Spleen (tissue), 11 donors: ENCODE measurements at regions not wholly inside any gene's neighbourhood (a gene's known extent, or its start where the extent isn't known, plus 50 kb on each side); places are given as distances from the start of the nearest gene placed in this dataset.
A peak's percentile ranks its signal among the peaks of the same experiment; 100 is the strongest.

Source experiments
- DNase-seq: peaks from one replicate; pipeline ENCODE4 v3.0.0-alpha.2; 2020
- H3K27ac ChIP-seq, 8 donors: fragments of 200-600 bp; sonication (generic) in 7 of 8; 1 replicate in 4 of 8; 2 replicates in 4 of 8; pipeline versions ENCODE4 v1.5.0 to v1.8.0; 2016 to 2021; ENCODE audit warnings: inconsistent platforms in 4 of 8, mild to moderate bottlenecking in 4 of 8, moderate library complexity in 1 of 8
- H3K27me3 ChIP-seq, 7 donors: fragments of 200-600 bp; sonication (generic) in 6 of 7; replicated peaks in 1 of 7; 1 replicate in 4 of 7; 2 replicates in 3 of 7; pipeline versions ENCODE4 v1.5.0 to v1.8.0; 2016 to 2021; ENCODE audit warnings: inconsistent platforms in 3 of 7, mild to moderate bottlenecking in 1 of 7
- H3K36me3 ChIP-seq, 6 donors: fragments of 200-600 bp; sonication (generic) in 5 of 6; 1 replicate in 4 of 6; 2 replicates in 2 of 6; pipeline versions ENCODE4 v1.5.0 to v1.8.0; 2016 to 2021; ENCODE audit warnings: inconsistent platforms in 2 of 6
- H3K4me1 ChIP-seq, 6 donors: fragments of 200-600 bp; sonication (generic) in 5 of 6; 1 replicate in 3 of 6; 2 replicates in 3 of 6; pipeline versions ENCODE4 v1.5.0 to v1.8.0; 2016 to 2021; ENCODE audit warnings: inconsistent platforms in 3 of 6
- H3K4me3 ChIP-seq, 8 donors: fragments of 200-600 bp; sonication (generic) in 7 of 8; 1 replicate in 4 of 8; 2 replicates in 4 of 8; pipeline versions ENCODE4 v1.5.0 to v1.8.0; 2016 to 2021; ENCODE audit warnings: inconsistent platforms in 4 of 8, mild to moderate bottlenecking in 4 of 8, moderate library complexity in 2 of 8
- H3K9me3 ChIP-seq, 8 donors: fragments of 200-600 bp; sonication (generic) in 7 of 8; 1 replicate in 4 of 8; 2 replicates in 4 of 8; pipeline versions ENCODE4 v1.5.0 to v1.8.0; 2016 to 2021; ENCODE audit warnings: inconsistent platforms in 4 of 8
- CTCF ChIP-seq, 11 experiments: fragments of 200-600 bp in 7 of 11; fragments of 450-650 bp in 4 of 11; sonication (generic) in 4 of 11; IDR thresholded peaks in 8 of 11; conservative IDR thresholded peaks in 3 of 11; 1 replicate in 7 of 11; 2 replicates in 4 of 11; pipeline versions ENCODE4 v1.4.0 to v1.8.0; 2016 to 2021; ENCODE audit warnings: antibody characterized with exemption in 11 of 11, inconsistent platforms in 4 of 11, mild to moderate bottlenecking in 1 of 11
- POLR2A ChIP-seq, 3 donors: fragments of 450-650 bp; IDR thresholded peaks; one replicate each; pipeline ENCODE4 v1.5.1; 2017; ENCODE audit warnings: antibody characterized with exemption in 3 of 3, mild to moderate bottlenecking in 1 of 3
- POLR2AphosphoS5 ChIP-seq, 3 donors: sonication (generic); formaldehyde crosslinking; IDR thresholded peaks; one replicate each; pipeline ENCODE4 v1.5.1; 2017; ENCODE audit warnings: antibody characterized with exemption in 3 of 3
- WGBS, 5 donors: extraction: QIAGEN DNeasy Blood & Tissue Kit in 3 of 5; methylation state at CpG; one replicate each; pipeline versions ENCODE4 v1.1.5 to v1.1.7; 2013 to 2018; 5-methylcytosine and 5-hydroxymethylcytosine counted together
- intact Hi-C: fragments of 100-400 bp; cut with DNase I; formaldehyde crosslinking; loops from one replicate; pipeline ENCODE4 v1.15.0; 2023; ENCODE audit warnings: low total_unique reads
- donor health status: healthy with polysubstance abuse.
- donor health status: DM: no; HTN: no; CAD: no; lungs with moderate emphysema.
- donor health status: DM: no; HTN: no; CAD: no.
- donor health status: Bipolar disorder and iron deficiency.
- donor health status: healthy.
- donor health status: DM: no; HTN: no; CAD: no.
- donor health status: DM: yes; HTN: yes; CAD: no.

- Histone ChIP-seq H3K4me3 (no peak overlapping the region), H3K36me3 (no peaks in the 10 kb centered on the region), H3K27ac (no peak overlapping the region), H3K27me3 (no peaks in the 10 kb centered on the region), H3K9me3 (no peaks in the 10 kb centered on the region), H3K4me1 (no peaks in the 10 kb centered on the region)
- no peak for DNase-seq
- 58 to 84% (median 75%) methylated on average over 1 of the region's 1 CpG for WGBS, 5 donors
- intact Hi-C loops: no loop called here
- TF ChIP-seq CTCF (IDR thresholded peaks at IDR 0.05 in 8 of 11, conservative IDR thresholded peaks at IDR 0.05 in 3 of 11) (no peak), POLR2AphosphoS5 (IDR thresholded peaks at IDR 0.05) (no peak), POLR2A (IDR thresholded peaks at IDR 0.05) (no peak)
Observed at GRCh38 chr15:35209838-35210237, 124.7 kb upstream of the NANOGP8 start.

- Histone ChIP-seq H3K9me3 (no peaks in the 10 kb centered on the region), H3K27ac (no peak overlapping the region), H3K27me3 (no peaks in the 10 kb centered on the region), H3K36me3 (no peaks in the 10 kb centered on the region), H3K4me1 (no peaks in the 10 kb centered on the region), H3K4me3 (no peak overlapping the region)
- WGBS, 5 donors: 70 to 76% (median 73%) methylated on average over 3 of the region's 3 CpGs
- no peak for DNase-seq
- intact Hi-C loops: no loop called here
- TF ChIP-seq CTCF (IDR thresholded peaks at IDR 0.05 in 8 of 11, conservative IDR thresholded peaks at IDR 0.05 in 3 of 11): no peak
- TF ChIP-seq POLR2AphosphoS5 (IDR thresholded peaks at IDR 0.05): no peak
- TF ChIP-seq POLR2A (IDR thresholded peaks at IDR 0.05): no peak
Observed at GRCh38 chr15:35208353-35208752, 123.3 kb upstream of the NANOGP8 start.

GRCh38 chr15:35206060-35206675 is 121.1 kb upstream of the NANOGP8 start:
- WGBS, 5 donors: 95 to 98% (median 96%) methylated on average over 2 of the region's 2 CpGs
- no peak overlapping the region for H3K4me3 ChIP-seq
- intact Hi-C loops: no loop called here
- TF ChIP-seq POLR2A (IDR thresholded peaks at IDR 0.05): no peak
- peak in 1 of 11 experiments; percentile 34 for TF ChIP-seq CTCF (IDR thresholded peaks at IDR 0.05 in 8 of 11, conservative IDR thresholded peaks at IDR 0.05 in 3 of 11)
- H3K27ac ChIP-seq: no peak overlapping the region
- no peaks in the 10 kb centered on the region for H3K36me3 ChIP-seq
- H3K4me1 ChIP-seq: no peaks in the 10 kb centered on the region
- DNase-seq: no peak
- no peaks in the 10 kb centered on the region for H3K27me3 ChIP-seq
- H3K9me3 ChIP-seq: no peaks in the 10 kb centered on the region

- H3K4me1 ChIP-seq: no peaks in the 10 kb centered on the region
- 83 to 91% (median 87%) methylated on average over 1 of the region's 1 CpG for WGBS, 5 donors
- no peaks in the 10 kb centered on the region for H3K27me3 ChIP-seq
- DNase-seq: no peak
- no peak for TF ChIP-seq CTCF (IDR thresholded peaks at IDR 0.05 in 8 of 11, conservative IDR thresholded peaks at IDR 0.05 in 3 of 11)
- TF ChIP-seq POLR2A (IDR thresholded peaks at IDR 0.05): no peak
- no peak for TF ChIP-seq POLR2AphosphoS5 (IDR thresholded peaks at IDR 0.05)
- no peak overlapping the region for H3K4me3 ChIP-seq
- H3K9me3 ChIP-seq: peaks cover 0 to 5% (median 0%) of the 10 kb centered on the region in 8 donors
- H3K27ac ChIP-seq: no peak overlapping the region
- intact Hi-C loops: no loop called here
- H3K36me3 ChIP-seq: no peaks in the 10 kb centered on the region
Observed at GRCh38 chr15:35198197-35198596, 113.1 kb upstream of the NANOGP8 start.
